AG09309 (cell line): ENCODE measurements at regions not wholly inside any gene's neighbourhood (a gene's known extent, or its start where the extent isn't known, plus 50 kb on each side); places are given as distances from the start of the nearest gene placed in this dataset.

Source experiments
- DNase-seq: peaks from one replicate; pipeline ENCODE4 v3.0.0-alpha.2; 2010; ENCODE audit warnings: low read depth
- H3K4me3 ChIP-seq: 2 replicates; pipeline ENCODE4 v1.5.1; 2011; ENCODE audit warnings: mild to moderate bottlenecking, low read depth, low read length, moderate library complexity; ENCODE audit not compliant: control insufficient read depth
- CTCF ChIP-seq: IDR thresholded peaks from 2 replicates; pipeline ENCODE4 v1.5.1; 2011; ENCODE audit warnings: mild to moderate bottlenecking, low read depth, low read length, inconsistent platforms; ENCODE audit not compliant: insufficient read depth, control insufficient read depth; ENCODE audit errors: missing control alignments

- no peak overlapping the region for H3K4me3 ChIP-seq
- no peak for TF ChIP-seq CTCF
- no peak for DNase-seq
Measured at GRCh38 chr5:75002271-75002670, 50.1 kb downstream of the GCNT4 start.

- no peak overlapping the region for H3K4me3 ChIP-seq
- no peak for DNase-seq
- TF ChIP-seq CTCF: no peak
Measured at GRCh38 chr5:74995926-74996325, 56.4 kb downstream of the GCNT4 start.

GRCh38 chr5:74994826-74995225, 57.5 kb downstream of the GCNT4 start:
- no peak overlapping the region for H3K4me3 ChIP-seq
- DNase-seq: no peak
- TF ChIP-seq CTCF: no peak

- no peak for TF ChIP-seq CTCF
- no peak overlapping the region for H3K4me3 ChIP-seq
- no peak for DNase-seq
Measured at GRCh38 chr5:74993743-74994142, 58.6 kb downstream of the GCNT4 start.

- H3K4me3 ChIP-seq: no peak overlapping the region
- TF ChIP-seq CTCF: no peak
- no peak for DNase-seq
Measured at GRCh38 chr5:74992791-74993190, 59.6 kb downstream of the GCNT4 start.

GRCh38 chr5:74991522-74991921, 60.8 kb downstream of the GCNT4 start:
- H3K4me3 ChIP-seq: no peak overlapping the region
- no peak for DNase-seq
- no peak for TF ChIP-seq CTCF

- DNase-seq: no peak
- no peak overlapping the region for H3K4me3 ChIP-seq
- no peak for TF ChIP-seq CTCF
Measured at GRCh38 chr5:74990194-74990593, 62.2 kb downstream of the GCNT4 start.
